Thyroid gland (tissue), 4 donors: ENCODE measurements at regions not wholly inside any gene's neighbourhood (a gene's known extent, or its start where the extent isn't known, plus 50 kb on each side); places are given as distances from the start of the nearest gene placed in this dataset.
A peak's percentile ranks its signal among the peaks of the same experiment; 100 is the strongest.

Experiments used
- CTCF ChIP-seq, 6 experiments: fragments of 200-600 bp in 3 of 6; fragments of 450-650 bp in 3 of 6; sonication (generic) in 3 of 6; IDR thresholded peaks; one replicate each; pipeline ENCODE4 v1.5.1; 2016 to 2019; ENCODE audit warnings: antibody characterized with exemption in 6 of 6, mild to moderate bottlenecking in 2 of 6, inconsistent platforms in 1 of 6, moderate library complexity in 1 of 6
- POLR2A ChIP-seq, 2 donors: fragments of 450-650 bp; IDR thresholded peaks; one replicate each; pipeline ENCODE4 v1.6.1; 2017; ENCODE audit warnings: antibody characterized with exemption in 2 of 2, mild to moderate bottlenecking in 2 of 2, moderate library complexity in 1 of 2

GRCh38 chr15:62549345-62549970 is 384.4 kb upstream of the C2CD4B start:
- TF ChIP-seq CTCF (IDR thresholded peaks at IDR 0.05) (peak in 2 of 6 experiments; percentile 27 to 40), POLR2A (IDR thresholded peaks at IDR 0.05) (no peak)
